ENCODE measurements at regions not wholly inside any gene's neighbourhood (a gene's known extent, or its start where the extent isn't known, plus 50 kb on each side); places are given as distances from the start of the nearest gene placed in this dataset.

DNA sequence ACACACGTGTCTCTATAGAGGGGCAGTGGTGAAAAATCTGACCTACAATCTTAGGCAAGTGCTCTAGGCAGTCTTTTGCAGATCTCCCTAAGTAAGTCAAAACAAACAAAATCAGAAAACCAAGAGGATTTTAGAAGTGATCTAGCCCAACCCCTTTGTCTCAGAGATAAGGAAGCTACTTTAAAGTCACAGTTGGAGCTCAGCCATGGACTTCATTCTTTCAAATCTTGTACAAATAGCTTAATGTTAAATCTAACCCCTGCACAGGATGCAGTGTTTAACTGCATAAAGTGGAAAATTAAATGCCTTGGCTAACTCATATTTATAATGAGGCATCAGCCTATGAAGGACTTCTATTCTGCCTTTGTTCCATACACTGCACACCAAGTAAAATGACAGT, 135.1 kb upstream of the RFX3 start:
- Histone ChIP-seq H3K4me1 (ENCODE audit: low read depth, poor library complexity, severe bottlenecking) (no peaks in the 10 kb centered on the region), H3K9ac (no peak overlapping the region), H3K27me3 (ENCODE audit: insufficient read depth, low read depth) (no peaks in the 10 kb centered on the region), H2AFZ (ENCODE audit: low read depth) (no peak overlapping the region), H3K4me3 (IDR thresholded peaks at IDR 0.05; ENCODE audit: insufficient read depth, low read depth, low read length) (no peak overlapping the region), H3K36me3 (ENCODE audit: insufficient read depth) (no peaks in the 10 kb centered on the region), H3K27ac (no peak overlapping the region), H3K4me2 (no peak overlapping the region), H3K79me2 (ENCODE audit: insufficient read depth, low read depth) (no peaks in the 10 kb centered on the region), H4K20me1 (ENCODE audit: insufficient read depth) (no peaks in the 10 kb centered on the region)
- TF ChIP-seq, protein P1, sequence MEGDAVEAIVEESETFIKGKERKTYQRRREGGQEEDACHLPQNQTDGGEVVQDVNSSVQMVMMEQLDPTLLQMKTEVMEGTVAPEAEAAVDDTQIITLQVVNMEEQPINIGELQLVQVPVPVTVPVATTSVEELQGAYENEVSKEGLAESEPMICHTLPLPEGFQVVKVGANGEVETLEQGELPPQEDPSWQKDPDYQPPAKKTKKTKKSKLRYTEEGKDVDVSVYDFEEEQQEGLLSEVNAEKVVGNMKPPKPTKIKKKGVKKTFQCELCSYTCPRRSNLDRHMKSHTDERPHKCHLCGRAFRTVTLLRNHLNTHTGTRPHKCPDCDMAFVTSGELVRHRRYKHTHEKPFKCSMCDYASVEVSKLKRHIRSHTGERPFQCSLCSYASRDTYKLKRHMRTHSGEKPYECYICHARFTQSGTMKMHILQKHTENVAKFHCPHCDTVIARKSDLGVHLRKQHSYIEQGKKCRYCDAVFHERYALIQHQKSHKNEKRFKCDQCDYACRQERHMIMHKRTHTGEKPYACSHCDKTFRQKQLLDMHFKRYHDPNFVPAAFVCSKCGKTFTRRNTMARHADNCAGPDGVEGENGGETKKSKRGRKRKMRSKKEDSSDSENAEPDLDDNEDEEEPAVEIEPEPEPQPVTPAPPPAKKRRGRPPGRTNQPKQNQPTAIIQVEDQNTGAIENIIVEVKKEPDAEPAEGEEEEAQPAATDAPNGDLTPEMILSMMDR (conservative IDR thresholded peaks at IDR 0.05; ENCODE audit: low read depth, low read length), result no peak

- H3K9ac ChIP-seq, result no peak overlapping the region
- TF ChIP-seq, protein P1 (conservative IDR thresholded peaks at IDR 0.05; ENCODE audit: low read depth, low read length), result no peak
- no peaks in the 10 kb centered on the region for H3K27me3 ChIP-seq (ENCODE audit: insufficient read depth, low read depth)
- no peaks in the 10 kb centered on the region for H3K36me3 ChIP-seq (ENCODE audit: insufficient read depth)
- H3K4me1 ChIP-seq (ENCODE audit: low read depth, poor library complexity, severe bottlenecking), result no peaks in the 10 kb centered on the region
- H3K4me3 ChIP-seq (IDR thresholded peaks at IDR 0.05; ENCODE audit: insufficient read depth, low read depth, low read length), result no peak overlapping the region
- H3K27ac ChIP-seq, result no peak overlapping the region
- H4K20me1 ChIP-seq (ENCODE audit: insufficient read depth), result no peaks in the 10 kb centered on the region
- H3K79me2 ChIP-seq (ENCODE audit: insufficient read depth, low read depth), result no peaks in the 10 kb centered on the region
- H3K4me2 ChIP-seq, result no peak overlapping the region
- no peak overlapping the region for H2AFZ ChIP-seq (ENCODE audit: low read depth)
Observed at GRCh38 chr9:3659647-3660046, 133.8 kb upstream of the RFX3 start.

DNA sequence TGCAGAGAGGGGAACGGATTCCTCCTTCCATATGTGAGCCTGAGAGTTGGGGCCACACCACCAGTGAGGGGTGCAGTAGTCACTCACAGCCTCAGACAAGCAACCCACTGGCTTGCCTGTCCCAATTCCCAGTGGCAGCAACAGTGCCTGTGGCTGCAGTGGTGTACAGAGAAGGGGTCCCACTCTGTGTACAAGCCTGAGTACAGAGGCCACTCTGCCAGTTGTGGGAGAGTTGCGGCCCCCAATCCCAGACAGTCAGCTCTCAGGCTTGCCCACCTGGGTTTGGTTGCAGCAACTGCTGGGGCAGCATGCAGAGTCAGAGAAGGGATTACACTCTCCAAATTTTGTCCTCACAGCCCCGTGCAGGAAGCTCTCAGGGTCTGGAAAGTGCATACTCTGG, 133.2 kb upstream of the RFX3 start:
- no peaks in the 10 kb centered on the region for H3K4me1 ChIP-seq (ENCODE audit: low read depth, poor library complexity, severe bottlenecking)
- no peak overlapping the region for H2AFZ ChIP-seq (ENCODE audit: low read depth)
- H3K9ac ChIP-seq, result no peak overlapping the region
- TF ChIP-seq, protein P1 (conservative IDR thresholded peaks at IDR 0.05; ENCODE audit: low read depth, low read length), result no peak
- no peaks in the 10 kb centered on the region for H4K20me1 ChIP-seq (ENCODE audit: insufficient read depth)
- no peaks in the 10 kb centered on the region for H3K36me3 ChIP-seq (ENCODE audit: insufficient read depth)
- no peaks in the 10 kb centered on the region for H3K79me2 ChIP-seq (ENCODE audit: insufficient read depth, low read depth)
- no peaks in the 10 kb centered on the region for H3K27me3 ChIP-seq (ENCODE audit: insufficient read depth, low read depth)
- H3K4me3 ChIP-seq (IDR thresholded peaks at IDR 0.05; ENCODE audit: insufficient read depth, low read depth, low read length), result no peak overlapping the region
- H3K4me2 ChIP-seq, result no peak overlapping the region
- H3K27ac ChIP-seq, result no peak overlapping the region

- Histone ChIP-seq H3K36me3 (ENCODE audit: insufficient read depth) (no peaks in the 10 kb centered on the region), H4K20me1 (ENCODE audit: insufficient read depth) (no peaks in the 10 kb centered on the region), H3K27ac (no peak overlapping the region), H2AFZ (ENCODE audit: low read depth) (no peak overlapping the region), H3K4me3 (IDR thresholded peaks at IDR 0.05; ENCODE audit: insufficient read depth, low read depth, low read length) (no peak overlapping the region), H3K9ac (no peak overlapping the region), H3K79me2 (ENCODE audit: insufficient read depth, low read depth) (no peaks in the 10 kb centered on the region), H3K27me3 (ENCODE audit: insufficient read depth, low read depth) (no peaks in the 10 kb centered on the region), H3K4me2 (no peak overlapping the region), H3K4me1 (ENCODE audit: low read depth, poor library complexity, severe bottlenecking) (no peaks in the 10 kb centered on the region)
- TF ChIP-seq, protein P1 (conservative IDR thresholded peaks at IDR 0.05; ENCODE audit: low read depth, low read length), result no peak
Observed at GRCh38 chr9:3656224-3656623, 130.4 kb upstream of the RFX3 start.
